ENCODE measurements at regions not wholly inside any gene's neighbourhood (a gene's known extent, or its start where the extent isn't known, plus 50 kb on each side); places are given as distances from the start of the nearest gene placed in this dataset.
"Not testable (repeated sequence)": the region's sequence is repeated elsewhere in the genome, so short reads cannot be mapped to it uniquely, and the experiment has no call there.

GRCh38 chr4:7137326-7138200, 54.8 kb upstream of the SORCS2 start:
- TF ChIP-seq CTCF (IDR thresholded peaks at IDR 0.05; ENCODE audit: insufficient read depth, low read length, poor library complexity, severe bottlenecking): no peak
- Histone ChIP-seq H3K27me3 (ENCODE audit: control insufficient read depth, insufficient read depth, low read length) (peaks cover 14% of the 10 kb centered on the region), H3K4me3 (ENCODE audit: low read depth, low read length) (no peak overlapping the region), H3K36me3 (ENCODE audit: control insufficient read depth, insufficient read depth, low read length) (no peaks in the 10 kb centered on the region)
- no peak for DNase-seq (ENCODE audit: low read depth)

- H3K36me3 ChIP-seq (ENCODE audit: control insufficient read depth, insufficient read depth, low read length): no peaks in the 10 kb centered on the region
- TF ChIP-seq CTCF (IDR thresholded peaks at IDR 0.05; ENCODE audit: insufficient read depth, low read length, poor library complexity, severe bottlenecking): no peak
- no peak for DNase-seq (ENCODE audit: low read depth)
- no peak overlapping the region for H3K4me3 ChIP-seq (ENCODE audit: low read depth, low read length)
- peaks cover 20% of the 10 kb centered on the region for H3K27me3 ChIP-seq (ENCODE audit: control insufficient read depth, insufficient read depth, low read length)
Measured at GRCh38 chr4:7136351-7136750, 56.0 kb upstream of the SORCS2 start.

GRCh38 chr4:7135389-7135746, 57.0 kb upstream of the SORCS2 start:
- no peak for TF ChIP-seq CTCF (IDR thresholded peaks at IDR 0.05; ENCODE audit: insufficient read depth, low read length, poor library complexity, severe bottlenecking)
- H3K27me3 ChIP-seq (ENCODE audit: control insufficient read depth, insufficient read depth, low read length): peaks cover 15% of the 10 kb centered on the region
- H3K36me3 ChIP-seq (ENCODE audit: control insufficient read depth, insufficient read depth, low read length): no peaks in the 10 kb centered on the region
- no peak overlapping the region for H3K4me3 ChIP-seq (ENCODE audit: low read depth, low read length)
- no peak for DNase-seq (ENCODE audit: low read depth)

- DNase-seq (ENCODE audit: low read depth): no peak
- H3K4me3 ChIP-seq (ENCODE audit: low read depth, low read length): no peak overlapping the region
- H3K27me3 ChIP-seq (ENCODE audit: control insufficient read depth, insufficient read depth, low read length): peaks cover 15% of the 10 kb centered on the region
- no peak for TF ChIP-seq CTCF (IDR thresholded peaks at IDR 0.05; ENCODE audit: insufficient read depth, low read length, poor library complexity, severe bottlenecking)
- H3K36me3 ChIP-seq (ENCODE audit: control insufficient read depth, insufficient read depth, low read length): no peaks in the 10 kb centered on the region
Measured at GRCh38 chr4:7134737-7135388, 57.5 kb upstream of the SORCS2 start.

- H3K4me3 ChIP-seq (ENCODE audit: low read depth, low read length); H3K27me3 ChIP-seq (ENCODE audit: control insufficient read depth, insufficient read depth, low read length); DNase-seq (ENCODE audit: low read depth); H3K36me3 ChIP-seq (ENCODE audit: control insufficient read depth, insufficient read depth, low read length): not testable (repeated sequence)
Measured at GRCh38 chr4:7133818-7134650, 58.3 kb upstream of the SORCS2 start.
